ENCODE measurements at regions not wholly inside any gene's neighbourhood (a gene's known extent, or its start where the extent isn't known, plus 50 kb on each side); places are given as distances from the start of the nearest gene placed in this dataset.

DNA sequence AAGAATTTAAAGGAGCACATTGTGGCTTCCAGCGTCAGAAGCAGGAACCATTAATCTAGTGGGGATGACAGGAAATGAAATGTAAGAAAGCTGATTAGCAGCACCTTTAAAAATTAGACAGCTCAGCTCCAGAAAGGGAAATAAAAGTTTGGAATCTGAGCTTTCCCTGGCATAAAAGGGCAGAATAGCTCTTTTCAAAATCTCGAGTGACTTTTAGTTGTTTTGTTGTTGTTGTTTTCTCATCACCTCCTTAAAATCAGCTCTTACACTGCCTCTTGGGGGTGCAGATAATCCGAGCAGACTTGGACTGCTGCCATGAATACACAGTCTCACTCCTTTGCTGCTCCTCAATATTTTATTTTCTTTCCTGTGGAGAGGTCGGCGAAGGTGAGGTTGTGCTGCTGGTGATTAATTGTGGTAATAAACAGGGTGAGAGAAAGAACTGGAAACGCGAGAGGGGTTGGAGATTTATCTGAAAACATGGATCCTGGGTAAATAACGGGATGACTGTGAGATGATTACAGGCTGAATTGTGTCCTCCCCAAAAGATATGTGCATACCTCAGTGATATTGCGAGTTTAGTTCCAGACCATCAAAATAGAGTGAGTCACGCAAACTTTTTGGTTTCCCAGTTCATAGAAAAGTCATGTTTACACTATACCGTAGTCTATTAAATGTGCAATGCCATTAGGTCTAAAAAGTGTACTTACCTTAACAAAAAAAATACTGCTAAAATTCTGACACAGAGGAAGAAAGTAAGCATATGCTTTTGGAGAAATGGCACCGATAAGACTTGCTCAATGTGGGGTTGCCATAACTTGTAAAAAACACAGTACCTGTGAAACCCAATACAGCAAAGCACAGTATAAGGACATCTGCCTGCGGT, 787.7 kb downstream of the UQCRFS1 start:
- DNase-seq, result no peak

DNA sequence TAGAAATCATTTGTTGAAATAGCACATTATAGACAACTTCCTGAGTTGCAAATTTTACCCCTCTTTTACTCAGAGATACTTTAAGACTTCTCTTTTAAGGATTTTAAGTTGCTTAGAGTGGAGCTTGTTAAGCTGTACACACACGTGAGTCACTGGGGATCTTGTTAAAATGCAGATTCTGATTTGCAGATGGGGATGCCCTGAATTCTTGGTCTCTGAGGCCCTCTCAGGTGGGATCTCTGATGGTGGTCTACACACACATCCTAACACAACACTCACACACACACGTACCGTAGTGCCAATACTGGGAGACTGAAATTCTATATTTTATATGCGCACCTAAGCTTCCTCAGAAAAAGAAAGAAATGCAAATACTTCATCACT, 788.3 kb downstream of the UQCRFS1 start:
- DNase-seq, result no peak

DNA sequence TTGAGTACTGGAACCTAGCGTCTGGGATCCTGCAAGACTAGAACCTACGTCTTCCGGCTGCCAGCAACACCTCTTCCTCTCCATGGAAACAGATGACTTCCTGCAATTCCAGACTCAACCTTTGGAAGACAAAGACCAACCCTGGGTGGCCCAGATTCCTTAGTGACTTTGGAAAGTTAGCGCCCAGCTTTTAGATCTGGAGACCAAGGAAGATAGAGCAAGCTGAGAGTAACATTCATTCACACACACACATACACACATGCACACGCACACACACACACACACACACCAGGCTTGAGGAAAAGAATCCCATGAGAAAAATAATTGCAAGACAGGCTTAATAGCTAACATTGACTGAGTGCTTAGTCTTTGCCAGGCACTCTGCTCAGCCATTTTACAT, 788.9 kb downstream of the UQCRFS1 start:
- DNase-seq, result no peak

DNA sequence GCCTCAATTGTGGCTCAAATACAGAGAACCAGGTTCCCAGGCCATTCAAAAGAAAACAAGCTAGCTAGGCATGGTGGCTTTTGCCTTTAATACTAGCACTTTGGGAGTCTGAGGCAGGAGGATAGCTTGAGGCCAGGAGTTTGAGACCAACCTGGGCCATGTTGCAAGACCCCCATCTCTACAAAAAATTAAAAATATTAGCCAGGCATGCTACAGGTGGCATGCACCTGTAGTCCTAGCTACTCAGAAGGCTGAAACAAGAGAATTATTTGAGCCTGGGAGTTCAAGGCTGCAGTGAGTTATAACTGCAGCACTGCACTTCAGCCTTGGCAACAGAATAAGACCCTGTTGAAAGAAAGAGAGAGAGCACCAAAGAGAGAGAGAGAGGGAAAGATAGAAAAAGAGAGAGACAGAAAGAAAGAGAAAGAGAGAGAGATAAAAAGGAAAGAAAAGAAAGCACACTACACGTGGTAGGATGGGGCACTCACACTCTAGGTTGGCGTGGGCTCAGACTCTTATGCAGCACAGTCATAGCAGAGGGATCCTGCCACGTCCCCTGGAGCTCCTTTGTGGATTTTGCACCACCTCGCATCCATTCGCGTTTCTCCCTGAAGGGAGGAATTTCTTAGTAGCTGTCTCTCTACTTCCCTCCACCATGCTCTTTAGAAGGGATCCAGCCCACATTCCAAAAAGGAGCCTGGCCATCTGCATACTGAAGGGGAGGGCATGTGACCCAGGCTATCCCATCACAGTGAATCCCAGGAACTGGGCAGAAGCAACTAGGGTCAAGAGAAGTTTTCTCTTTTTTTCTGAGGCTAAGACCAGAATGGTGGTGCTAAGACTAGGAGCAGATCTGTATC, 789.9 kb downstream of the UQCRFS1 start:
- DNase-seq, result no peak

DNA sequence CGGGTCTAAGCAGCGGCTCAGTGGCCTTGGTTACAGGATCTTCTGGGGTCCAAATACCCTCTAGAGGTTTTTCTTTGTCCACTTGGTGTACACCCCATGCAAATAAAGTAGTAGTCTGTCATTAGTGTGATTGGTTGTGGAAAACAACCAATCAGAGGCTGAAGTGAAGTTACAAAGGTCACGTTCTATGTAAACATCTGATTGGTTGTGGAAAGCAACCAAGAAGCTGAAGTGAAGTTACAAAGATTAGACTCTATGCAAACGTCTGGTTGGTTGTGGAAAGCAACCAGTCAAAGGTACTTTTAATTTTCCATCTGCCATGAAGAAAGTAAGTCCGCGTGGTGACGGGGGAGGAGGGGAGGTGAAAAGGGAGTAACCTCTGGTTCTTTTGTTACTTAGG, 790.9 kb downstream of the UQCRFS1 start:
- no peak for DNase-seq

DNA sequence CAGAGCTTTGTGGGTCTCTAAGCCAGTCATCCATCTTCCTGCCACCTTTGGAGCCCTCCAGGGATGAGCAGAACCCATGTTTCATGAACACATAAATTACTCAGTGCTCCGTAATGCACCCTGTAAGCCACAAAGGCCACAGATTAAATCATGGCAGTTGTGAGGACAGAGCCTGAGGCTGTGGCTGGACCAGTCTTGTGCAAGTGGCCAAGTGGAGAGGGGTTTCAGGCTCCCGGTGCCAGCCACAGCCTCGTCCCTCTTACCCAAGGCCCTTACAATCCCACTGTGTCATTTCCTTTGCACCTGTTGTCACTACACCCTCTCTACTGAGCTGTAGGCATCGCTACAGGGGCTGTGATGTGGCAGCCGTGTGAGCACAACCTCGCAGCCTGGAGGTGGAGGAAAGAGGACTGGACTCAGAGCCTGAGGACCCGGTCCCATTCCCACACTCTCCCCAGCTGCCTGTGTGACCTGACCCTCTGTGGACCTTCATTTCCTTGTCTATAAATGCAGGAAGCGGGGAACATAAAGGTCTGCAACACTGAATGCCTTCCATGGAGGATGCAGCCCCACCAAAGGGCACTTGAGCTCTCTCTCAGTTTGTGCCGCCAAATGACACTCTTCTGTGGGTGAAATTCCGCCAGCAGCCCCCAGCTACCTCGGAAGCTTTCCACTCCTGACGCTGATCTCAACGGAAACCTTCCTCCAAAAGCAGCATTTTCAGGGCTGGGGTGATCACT, 792.0 kb downstream of the UQCRFS1 start:
- no peak for DNase-seq

DNA sequence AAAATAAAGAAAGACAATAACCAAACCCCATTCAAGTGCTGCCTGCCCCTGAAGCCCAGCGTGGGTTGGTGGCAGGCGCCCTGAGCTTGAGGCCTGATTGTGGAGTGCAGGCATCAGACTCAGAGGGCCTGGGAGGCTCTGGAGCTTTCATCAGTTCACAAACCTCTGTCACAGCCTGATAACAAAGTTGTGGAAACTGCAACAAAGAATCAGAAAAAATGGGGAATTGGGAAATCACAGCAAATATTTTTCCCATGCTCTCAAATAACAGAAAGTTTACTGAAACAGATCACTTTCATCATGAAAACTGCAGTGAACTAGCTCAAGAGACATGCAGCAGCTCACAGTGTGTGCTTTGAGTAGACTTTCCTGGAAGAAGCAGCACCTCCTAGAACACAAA, 793.6 kb downstream of the UQCRFS1 start:
- no peak for DNase-seq

DNA sequence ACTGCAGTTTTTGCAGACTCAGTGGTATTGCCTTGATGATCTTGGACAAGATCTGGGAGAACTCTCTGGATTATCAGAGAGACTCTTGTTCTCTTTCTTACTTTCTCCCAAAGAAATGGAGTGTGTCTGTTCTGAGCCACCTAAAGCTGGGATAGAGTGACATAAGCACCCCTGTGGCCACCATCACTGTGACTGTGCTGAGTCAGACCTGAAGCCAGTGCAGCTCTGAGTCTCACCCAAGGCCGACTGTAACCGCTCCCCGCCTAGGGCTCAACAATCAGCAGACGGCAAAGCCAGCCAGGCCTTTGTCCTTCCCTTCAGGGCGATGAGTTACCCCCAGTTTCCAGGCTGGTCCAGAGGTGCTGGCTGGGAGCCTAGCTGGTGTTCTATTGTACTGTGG, 795.6 kb downstream of the UQCRFS1 start:
- DNase-seq, result no peak

DNA sequence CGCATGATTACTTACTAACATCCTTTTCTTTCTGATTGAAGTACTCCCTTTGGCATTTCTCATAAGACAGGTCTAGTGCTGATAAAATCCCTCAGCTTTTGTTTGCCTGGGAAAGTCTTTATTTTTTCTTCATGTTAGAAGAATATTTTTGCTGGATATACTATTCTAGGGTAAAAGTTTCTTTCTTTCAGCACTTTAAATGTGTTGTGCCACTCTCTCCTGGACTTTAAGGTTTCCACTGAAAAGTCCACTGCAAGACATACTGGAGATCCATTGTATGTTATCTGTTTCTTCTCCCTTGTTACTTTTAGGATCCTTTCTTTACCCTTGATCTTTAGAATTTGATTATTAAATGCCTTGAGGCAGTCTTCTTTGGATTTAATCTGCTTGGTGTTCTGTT, 796.7 kb downstream of the UQCRFS1 start:
- no peak for DNase-seq

DNA sequence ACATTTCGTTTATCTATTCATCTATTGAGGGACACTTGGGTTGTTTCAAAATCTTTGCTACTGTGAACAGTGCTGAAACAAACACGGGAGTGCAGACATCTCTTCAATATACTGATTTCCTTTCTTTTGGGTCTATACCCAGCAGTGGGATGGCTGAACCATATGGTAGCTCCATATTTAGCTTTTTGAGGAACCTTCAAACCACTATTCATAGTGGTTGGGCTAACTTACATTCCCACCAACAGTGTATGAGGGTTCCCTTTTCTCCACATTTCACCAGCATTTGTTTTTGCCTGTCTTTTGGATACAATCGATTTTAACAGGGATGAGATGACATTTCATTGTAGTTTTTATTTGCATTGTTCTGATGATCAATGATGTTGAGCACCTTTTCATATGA, 798.2 kb downstream of the UQCRFS1 start:
- no peak for DNase-seq

DNA sequence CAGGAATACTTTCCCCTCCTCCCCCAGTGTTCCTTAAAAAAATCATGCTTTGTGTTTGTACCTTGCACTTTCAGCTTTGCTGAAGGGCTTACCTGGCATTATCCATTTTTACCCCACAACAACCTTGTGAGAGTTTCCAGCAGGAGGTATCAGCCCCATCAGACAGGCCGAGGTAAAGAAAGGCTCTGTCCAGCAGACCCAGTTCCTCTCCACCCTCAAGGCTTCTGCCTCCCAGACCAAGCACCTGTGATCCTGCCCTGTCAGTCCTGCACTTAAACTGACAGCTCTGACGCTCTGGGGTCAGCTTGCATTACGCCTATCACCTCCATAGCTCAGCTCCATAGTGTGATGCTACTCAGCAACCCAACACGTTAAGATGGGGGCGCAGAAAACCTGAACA, 803.1 kb downstream of the UQCRFS1 start:
- no peak for DNase-seq

DNA sequence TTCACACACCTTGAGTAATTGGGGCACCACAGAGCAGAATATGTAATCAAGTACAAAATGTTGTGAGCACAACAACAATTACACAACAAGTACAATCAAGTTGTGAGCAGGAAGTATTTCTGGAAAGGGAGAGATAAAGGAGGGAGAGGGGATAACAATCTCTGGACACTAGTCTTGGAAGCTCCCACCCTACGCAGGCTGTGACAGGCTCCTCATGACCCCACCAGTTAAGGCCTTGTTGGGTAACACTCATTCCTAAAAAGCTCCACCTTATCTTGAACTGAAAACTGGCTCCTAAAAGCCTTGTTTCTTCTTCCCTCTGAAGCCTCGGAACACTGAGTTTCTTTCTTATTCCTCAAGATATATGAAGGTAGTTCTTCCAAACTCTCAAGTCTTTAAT, 806.0 kb downstream of the UQCRFS1 start:
- no peak for DNase-seq

DNA sequence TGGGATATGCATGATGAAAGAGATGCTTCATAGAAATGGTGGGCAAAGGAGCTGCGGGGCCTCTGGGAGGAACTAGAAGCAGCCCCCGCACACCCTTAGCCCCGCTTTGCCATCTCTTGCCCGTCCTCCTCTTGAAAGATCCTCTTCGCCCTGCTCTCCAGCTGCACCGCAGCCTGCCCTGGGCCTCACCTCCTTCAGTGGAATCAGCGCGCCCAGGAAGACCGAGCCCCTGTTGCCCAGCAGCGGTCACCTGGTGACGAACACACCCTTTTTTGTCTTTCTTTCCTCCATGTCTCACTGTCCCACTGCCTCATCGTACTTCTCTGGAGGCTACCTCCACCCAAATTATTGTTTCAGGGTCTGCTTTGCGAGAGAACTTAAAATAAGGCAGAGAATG, 807.6 kb downstream of the UQCRFS1 start:
- no peak for DNase-seq

DNA sequence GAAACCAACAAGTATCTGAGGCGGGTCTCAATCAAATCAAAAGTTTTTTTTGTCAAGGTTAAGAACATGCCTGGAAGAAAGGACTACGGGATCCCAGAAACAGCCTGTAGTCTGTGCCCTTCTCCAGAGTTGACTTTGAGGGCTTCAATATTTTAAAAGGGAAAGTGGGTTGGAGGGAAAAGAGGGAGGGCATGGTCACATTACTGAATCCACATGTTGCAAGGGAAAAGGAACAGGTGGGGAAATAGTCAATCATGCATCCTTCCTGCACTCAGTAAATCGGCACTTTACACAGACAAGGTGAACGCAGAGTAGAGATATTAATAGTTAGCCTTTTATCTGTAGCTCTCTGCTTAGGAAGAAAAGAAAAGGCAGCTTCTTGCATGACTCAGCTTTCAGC, 808.5 kb downstream of the UQCRFS1 start:
- no peak for DNase-seq

DNA sequence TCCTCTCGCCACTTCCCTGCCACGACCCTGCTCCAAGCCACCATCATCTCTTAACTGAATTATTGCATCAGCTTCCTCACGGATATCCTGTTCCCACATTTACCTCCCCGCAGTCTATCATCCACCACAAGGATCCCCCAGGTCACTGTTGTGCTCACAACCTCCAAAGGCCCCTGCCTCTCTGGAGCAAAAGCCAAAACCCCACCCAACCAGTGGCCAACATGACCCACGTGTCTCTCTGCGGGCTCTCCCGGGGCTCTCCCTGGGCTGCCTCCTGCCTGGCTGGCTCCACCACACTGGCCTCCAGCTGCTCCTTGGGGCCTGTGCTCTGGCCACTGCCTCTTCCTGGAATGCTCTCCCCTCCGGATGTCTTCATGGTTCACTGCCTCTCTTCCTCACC, 809.3 kb downstream of the UQCRFS1 start:
- DNase-seq, result no peak

DNA sequence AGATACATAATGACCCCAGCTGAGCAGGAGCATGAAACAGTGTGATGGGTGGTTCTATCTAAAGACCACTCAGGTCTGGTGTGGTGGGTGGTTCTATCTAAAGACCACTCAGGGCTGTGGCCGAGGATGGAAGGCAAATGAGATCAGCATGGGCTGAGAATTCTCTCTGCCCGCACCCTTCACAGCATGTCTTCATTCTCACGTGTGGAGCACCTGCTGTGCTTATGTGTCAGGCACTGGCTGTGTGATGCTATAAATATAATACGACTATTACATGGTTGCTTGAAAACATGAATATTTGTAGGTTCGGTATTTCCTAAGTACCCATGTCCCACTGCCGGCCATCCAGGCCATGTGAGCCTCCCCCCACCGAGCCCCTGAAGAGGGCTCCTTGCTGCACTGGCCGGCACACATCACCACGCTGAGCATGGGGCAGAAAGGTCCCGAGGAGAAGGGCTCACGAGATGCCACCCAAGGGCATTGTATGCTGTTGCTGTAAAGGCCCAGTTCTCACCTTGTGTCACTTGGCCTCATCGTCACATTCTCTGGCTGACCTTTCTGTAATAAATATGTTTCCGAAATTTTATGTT, 810.2 kb downstream of the UQCRFS1 start:
- no peak for DNase-seq

DNA sequence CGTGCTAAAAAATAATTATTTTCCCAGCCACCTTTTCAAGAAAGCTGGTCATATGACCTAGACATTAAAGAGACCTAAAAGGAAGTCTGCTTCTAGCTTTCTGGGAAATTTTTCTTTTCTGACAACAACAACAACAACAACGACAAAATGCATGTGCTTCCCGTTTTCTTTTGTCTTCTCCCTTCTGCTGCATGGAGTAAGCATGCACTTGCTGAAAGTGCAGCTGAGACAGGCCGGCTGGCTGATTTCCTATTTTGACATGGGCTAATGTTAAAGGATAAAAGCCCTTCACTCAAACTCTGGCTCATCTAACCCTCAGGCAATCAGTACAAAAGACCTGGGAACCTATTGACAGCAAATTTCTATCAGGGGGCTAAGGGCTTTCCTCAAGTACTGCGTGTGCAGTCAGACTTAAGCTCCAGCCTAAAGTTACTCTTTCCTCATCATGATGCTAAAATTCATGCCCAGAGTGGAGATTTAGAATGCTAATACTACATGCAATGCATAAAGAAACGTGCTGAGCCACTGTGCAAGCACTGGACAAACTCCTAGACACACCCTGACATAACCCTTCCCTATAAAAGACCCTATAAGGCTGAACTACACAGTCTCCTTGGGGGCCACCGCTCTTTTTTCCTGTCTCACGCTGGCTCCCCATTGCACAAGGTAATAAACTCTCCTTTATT, 811.1 kb downstream of the UQCRFS1 start:
- no peak for DNase-seq

DNA sequence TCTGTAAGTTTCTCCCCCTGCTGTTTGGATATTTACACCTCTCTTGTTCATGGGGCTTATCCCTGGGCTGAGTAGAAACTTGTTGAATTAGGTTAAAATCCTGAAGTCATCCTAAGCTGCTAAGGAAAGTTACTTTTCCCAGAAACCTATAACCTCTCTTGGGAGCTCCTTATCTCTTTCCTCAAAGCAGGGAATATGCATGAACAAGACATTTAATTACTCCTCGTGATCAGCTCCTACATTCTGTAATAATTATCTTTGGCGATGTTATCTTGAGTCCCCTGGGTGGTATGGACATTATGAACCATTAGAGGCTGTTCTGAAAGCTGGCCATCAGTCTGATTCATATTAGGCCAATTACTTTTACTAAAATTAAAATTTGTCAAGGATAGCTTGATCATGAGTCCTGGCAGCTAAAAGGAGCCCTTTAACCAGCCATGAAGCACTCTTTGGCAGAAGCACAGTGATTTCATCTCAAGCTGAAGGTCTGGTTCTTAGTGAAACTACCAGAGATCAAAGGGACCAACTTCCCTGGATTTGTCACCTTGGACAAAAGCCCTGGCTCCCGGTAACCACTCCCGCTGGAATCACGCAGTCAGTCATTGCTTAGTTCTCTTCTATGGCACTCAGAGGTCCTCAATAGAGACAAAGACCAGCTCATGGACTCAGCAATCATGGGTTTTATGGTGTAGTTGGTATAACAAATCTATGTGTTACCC, 811.8 kb downstream of the UQCRFS1 start:
- DNase-seq, result no peak

DNA sequence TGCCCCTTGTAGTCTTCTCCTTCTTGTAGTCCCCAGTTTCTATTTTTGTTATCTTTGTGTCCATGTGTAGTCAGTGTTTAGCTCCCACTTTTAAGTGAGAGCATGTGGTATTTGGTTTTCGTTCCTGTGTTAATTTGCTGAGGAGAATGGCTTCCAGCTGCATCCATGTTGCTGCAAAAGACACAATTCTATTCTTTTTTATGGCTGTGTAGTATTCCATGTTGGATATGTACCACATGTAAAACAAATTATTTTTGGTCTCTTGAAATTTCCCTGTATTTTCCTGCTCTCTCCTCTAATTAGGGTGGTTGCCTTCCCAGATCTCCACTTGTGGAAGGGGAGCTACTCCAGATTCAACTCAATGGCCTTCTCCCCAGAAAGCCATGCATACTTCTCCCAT, 813.8 kb downstream of the UQCRFS1 start:
- no peak for DNase-seq

DNA sequence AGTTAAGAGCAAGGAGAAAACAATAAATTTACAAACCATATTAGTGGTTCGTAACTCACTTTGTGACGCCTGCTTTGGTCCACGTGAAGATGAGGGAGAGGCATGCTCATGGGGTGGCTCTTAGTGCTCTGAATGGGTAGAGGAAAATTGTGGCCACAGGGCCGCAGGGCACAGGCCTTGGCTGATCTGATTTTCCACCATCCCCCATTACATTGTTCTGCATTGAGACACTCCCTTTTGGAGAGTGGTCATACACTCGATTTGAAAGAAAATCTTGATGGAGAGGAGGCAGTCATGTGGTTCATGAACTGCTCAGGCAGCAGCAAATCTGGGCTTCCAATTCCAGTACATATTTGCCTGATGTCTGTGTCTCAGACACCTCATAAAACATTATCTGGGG, 815.2 kb downstream of the UQCRFS1 start:
- no peak for DNase-seq

DNA sequence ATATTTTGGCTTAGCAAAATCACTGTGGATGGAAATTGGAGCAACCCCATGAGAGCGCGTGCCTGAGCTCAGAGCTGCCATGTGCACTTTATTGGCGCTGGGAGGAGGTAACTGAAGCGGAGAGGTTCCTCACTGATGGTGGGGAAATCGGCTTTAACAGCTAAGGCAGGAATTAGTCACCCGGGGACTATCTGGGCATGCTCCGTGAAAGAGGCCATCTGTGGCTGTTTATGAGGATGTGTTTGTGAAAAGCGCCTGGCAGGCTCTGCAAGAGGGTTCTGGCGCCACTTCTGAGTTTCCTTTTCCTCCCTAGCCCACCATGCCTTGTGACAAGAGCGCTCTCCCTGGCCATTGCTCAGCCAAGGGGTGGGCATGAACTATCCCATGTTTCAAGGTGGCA, 815.6 kb downstream of the UQCRFS1 start:
- no peak for DNase-seq

DNA sequence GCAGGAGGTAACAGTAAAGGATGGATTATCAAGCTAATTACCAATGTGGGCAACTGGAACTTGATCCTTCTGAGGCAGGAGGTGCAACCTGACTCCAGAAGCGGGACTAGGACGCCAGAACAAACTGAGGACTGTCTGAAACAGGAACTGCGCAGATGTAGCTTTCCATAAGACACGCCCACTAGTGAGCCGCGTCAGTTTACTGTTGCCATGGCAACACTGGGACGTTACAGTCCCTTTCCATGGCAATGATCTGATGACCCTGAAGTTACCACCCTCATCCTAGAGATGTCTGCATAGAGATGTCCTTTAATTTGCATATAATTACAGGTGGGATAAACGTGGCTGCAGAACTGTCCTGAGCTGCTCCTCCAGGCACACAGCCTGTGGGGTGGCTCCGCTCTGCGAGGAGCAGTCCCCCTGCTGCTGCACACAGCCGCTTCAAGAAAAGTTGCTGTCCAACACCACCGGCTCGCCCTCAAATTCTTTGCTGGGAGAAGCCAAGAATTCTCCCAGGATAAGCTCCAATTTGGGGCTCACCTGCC, 816.6 kb downstream of the UQCRFS1 start:
- no peak for DNase-seq
